ENCODE measurements at regions not wholly inside any gene's neighbourhood (a gene's known extent, or its start where the extent isn't known, plus 50 kb on each side); places are given as distances from the start of the nearest gene placed in this dataset.
A peak's percentile ranks its signal among the peaks of the same experiment; 100 is the strongest.
"Not testable (repeated sequence)": the region's sequence is repeated elsewhere in the genome, so short reads cannot be mapped to it uniquely, and the experiment has no call there.

GRCh38 chr11:13782390-13783075 is 114.1 kb downstream of the FAR1 start:
- DNase-seq = peak; percentile 74

GRCh38 chr11:13784441-13784840 is 116.0 kb downstream of the FAR1 start:
- DNase-seq = no peak

DNA sequence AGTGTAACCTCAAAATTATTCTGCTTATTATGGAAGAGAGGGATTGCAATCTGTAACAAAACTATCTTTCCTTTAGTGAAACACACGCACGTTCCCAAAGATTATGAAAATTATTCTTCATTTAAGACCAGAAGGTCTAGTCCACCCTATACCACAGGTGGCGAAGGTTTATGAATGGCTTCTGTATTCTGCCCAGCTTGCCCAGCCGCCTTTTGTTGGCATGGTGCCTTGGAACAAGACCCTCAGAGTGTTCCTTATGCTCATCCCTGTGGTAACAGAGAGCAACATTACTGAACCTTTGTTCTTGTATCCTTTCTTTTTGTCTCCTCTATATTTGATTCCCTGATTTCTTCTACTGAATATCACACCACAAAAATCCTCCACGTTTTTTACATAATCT is 116.4 kb downstream of the FAR1 start:
- DNase-seq = no peak

DNA sequence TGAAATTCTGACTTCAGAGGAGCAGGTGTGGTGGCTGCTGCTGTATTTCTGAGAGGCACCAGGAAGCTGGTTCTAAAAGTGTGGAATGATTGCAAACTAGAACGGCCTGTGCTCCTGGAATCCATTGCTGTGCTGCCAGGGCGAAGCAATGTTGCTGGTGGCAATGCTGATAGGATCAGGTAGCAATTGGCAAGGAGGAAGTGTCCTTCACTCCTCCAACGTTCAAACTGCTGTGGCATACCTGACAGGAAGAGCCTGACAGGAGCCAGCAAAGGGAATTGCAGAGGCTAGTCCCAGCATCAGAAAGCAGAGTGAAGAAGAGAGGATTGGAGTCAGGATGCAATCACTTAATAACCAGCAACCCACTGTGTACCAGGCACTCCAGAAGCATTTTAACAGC is 118.2 kb downstream of the FAR1 start:
- DNase-seq = no peak

- DNase-seq = not testable (repeated sequence)
Measured at GRCh38 chr11:13797616-13798015, 129.1 kb downstream of the FAR1 start.

- no peak for DNase-seq
Measured at GRCh38 chr11:13800901-13801300, 132.4 kb downstream of the FAR1 start.

DNA sequence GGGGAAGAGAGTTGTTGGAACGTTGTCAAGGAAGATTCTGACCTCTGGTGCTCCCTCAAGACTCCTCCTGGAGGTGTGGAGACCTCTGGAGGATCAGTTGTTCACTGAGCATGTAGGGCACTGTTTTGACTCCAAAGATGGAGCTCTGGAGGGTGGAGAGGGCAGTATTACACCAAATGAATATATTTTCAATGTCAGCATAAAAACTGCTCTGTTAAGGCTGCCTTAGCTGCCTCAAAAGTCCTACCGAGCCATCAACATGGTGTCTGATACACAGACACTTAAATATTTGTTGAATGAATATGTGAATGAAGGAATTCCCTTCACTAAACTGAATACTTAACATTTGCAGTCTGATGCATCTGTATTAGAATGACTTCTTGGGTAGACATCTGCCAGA is 144.2 kb upstream of the SPON1 start:
- DNase-seq = no peak

GRCh38 chr11:13826505-13827278 is 135.8 kb upstream of the SPON1 start:
- DNase-seq = no peak

GRCh38 chr11:13831696-13832095 is 130.8 kb upstream of the SPON1 start:
- no peak for DNase-seq

DNA sequence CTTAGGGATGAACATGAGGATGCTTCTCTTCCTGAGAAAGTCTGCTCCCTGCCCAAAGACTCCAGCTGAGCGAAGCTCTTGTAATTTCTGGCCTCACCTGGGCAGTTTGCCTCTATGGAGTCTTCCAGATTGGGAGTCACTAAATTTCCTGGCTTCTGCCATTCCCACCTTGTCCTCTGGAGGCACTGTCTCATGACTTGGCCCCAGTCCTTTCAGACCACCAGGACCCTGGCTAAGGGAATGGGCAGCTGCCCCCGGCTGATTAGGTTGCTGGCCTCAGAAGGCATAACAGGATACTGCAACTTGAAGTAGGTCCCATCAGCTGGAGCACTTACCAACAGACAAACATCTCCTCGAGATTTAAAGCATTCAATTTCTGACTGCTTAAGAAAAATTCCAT is 128.1 kb upstream of the SPON1 start:
- DNase-seq = peak; percentile 18

DNA sequence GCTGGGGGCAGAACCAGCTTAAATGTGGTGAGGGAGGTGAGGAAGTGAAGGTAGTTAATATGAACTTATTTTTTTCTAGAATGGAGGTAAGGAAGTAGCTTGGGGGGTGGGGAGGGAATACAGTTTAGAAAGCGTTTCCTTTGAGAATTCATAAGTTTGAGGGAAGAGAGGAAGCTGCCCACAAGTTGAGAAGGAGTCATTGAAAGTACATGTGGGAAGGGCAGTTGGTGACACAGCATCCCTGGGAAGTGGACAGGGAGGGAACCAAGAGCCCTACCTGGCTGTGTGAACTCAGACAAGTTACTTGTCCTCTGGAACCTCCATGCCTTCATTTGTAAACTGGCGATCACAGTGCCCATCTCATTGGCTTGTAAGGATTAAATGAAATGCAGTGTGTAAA is 125.9 kb upstream of the SPON1 start:
- no peak for DNase-seq

- DNase-seq = no peak
Measured at GRCh38 chr11:13837286-13837685, 125.2 kb upstream of the SPON1 start.

DNA sequence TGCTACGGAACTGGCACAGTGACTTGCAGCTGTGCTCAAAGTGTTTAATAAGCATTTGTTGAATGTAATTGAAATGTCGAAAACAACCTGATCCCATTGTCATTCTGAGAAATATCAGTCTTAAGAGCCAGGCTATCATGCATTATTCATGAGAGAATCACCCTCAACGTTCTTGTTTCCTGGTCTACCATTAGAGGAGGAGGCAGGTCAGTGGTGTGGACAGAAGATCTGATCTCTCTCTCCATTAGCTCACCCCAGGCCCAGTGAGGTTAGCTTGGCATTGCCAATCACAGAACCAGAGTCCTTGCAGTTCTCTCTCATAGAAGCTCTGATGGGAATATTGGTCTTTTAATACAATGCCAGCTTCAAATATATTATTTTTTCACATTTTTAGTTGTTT is 121.1 kb upstream of the SPON1 start:
- DNase-seq = no peak

GRCh38 chr11:13848031-13848430 is 114.5 kb upstream of the SPON1 start:
- DNase-seq = no peak

GRCh38 chr11:13850231-13851005 is 112.1 kb upstream of the SPON1 start:
- no peak for DNase-seq

GRCh38 chr11:13851691-13852090 is 110.8 kb upstream of the SPON1 start:
- DNase-seq = no peak

DNA sequence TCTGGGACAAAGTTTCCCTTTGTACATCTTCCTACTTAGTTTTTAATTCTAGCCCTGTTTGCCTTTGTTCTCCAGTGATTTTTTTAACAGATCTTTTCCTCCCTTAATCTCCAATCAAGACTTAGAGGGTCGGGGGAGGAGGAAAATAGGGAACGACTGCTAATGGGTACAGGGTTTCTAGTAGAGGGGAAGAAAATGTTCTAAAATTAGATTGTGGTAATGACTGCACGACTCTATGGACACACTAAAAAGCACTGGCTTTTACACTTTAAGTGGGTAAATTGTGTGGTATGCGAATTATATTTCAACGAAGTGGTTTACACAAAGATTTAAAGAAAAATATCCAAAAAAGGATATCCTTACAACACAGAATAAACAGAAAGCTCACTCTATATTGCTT is 110.0 kb upstream of the SPON1 start:
- DNase-seq = no peak

DNA sequence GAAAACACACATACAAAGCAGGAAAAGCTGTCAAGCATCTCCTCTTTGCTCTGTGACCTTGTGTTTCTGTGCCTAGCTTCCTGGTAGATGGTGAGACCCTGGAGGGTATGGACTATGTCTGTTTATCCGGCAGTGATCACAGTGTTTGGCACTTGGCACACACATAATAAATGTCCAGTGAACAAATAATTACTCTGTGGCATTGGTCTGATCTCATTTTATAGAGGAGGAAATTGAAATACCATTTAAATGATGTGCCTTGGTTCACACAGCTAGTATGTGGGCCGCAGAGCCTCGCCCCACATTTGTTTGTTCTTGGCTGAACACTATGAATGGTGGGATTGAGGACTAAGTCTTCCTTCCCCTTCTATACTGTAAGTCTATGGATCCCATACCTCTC is 104.7 kb upstream of the SPON1 start:
- no peak for DNase-seq

DNA sequence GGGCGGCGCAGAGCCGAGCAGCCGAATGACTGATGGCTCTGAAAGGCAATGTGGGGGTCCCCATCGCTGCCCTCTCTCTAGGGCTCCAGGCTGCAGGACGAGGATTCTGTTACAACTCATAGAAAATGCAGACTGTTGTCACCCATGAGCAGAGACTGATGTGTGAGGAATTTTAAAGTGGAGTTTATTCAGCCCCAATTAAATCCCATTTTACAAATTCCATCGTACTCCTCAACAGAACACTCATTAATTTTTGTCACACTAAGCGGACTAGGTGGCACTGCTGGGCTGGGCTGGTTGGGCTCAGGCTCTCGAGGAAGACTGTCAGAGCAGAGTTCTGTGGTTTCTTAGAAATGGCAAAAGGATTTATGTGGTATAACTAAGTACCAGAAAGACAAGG is 102.6 kb upstream of the SPON1 start:
- no peak for DNase-seq

- DNase-seq = no peak
Measured at GRCh38 chr11:13861411-13861810, 101.1 kb upstream of the SPON1 start.

DNA sequence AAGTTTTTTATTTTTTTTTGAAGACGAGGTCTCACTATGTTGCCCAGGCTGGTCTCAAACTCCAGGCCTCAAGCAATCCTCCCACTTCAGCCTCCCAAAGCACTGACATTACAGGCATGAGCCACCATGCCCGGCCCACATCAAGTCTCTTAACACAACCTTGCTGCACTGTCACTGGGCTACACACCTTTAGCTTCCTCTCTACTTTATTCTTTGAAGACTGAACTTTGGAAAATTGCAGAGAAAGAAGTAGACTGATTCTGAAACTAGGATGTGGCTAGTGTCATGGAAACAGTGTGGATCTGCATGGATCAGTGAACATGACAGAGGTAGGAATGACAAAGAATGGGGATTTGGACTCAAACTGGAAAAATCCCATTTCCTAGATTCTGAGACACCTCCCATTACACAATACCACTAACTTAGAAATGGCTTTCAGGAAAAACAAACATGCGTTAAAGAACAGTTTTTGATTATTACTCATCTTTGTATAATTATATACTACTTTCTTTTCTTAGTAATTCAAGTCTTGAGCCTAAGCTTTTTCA is 99.6 kb upstream of the SPON1 start:
- no peak for DNase-seq

GRCh38 chr11:13868710-13869397 is 93.7 kb upstream of the SPON1 start:
- no peak for DNase-seq

- no peak for DNase-seq
Measured at GRCh38 chr11:13869398-13869886, 93.1 kb upstream of the SPON1 start.
